Neutrophil (primary cell): ENCODE measurements at regions not wholly inside any gene's neighbourhood (a gene's known extent, or its start where the extent isn't known, plus 50 kb on each side); places are given as distances from the start of the nearest gene placed in this dataset.

Experiments
- H3K27ac ChIP-seq: fragments of 200-600 bp; sonication (generic); 2 replicates; pipeline ENCODE4 v1.5.1; 2016; ENCODE audit warnings: mild to moderate bottlenecking, moderate library complexity
- H3K27me3 ChIP-seq: fragments of 200-600 bp; sonication (generic); 2 replicates; pipeline ENCODE4 v1.6.0; 2016; ENCODE audit warnings: mild to moderate bottlenecking
- H3K36me3 ChIP-seq: fragments of 200-600 bp; sonication (generic); 2 replicates; pipeline ENCODE4 v1.5.1; 2017
- H3K4me1 ChIP-seq, 2 experiments: fragments of 200-600 bp in 1 of 2; sonication (generic) in 1 of 2; 1 replicate in 1 of 2; 2 replicates in 1 of 2; pipeline versions ENCODE4 v1.5.1 to v1.6.1; 2013 to 2016; ENCODE audit warnings: low read depth in 1 of 2, low read length in 1 of 2, mild to moderate bottlenecking in 1 of 2, moderate library complexity in 1 of 2; ENCODE audit not compliant: control insufficient read depth in 1 of 2, insufficient read depth in 1 of 2
- H3K4me3 ChIP-seq, 2 experiments: fragments of 200-600 bp in 1 of 2; sonication (generic) in 1 of 2; 1 replicate in 1 of 2; 2 replicates in 1 of 2; pipeline ENCODE4 v1.5.1; 2013 to 2016; ENCODE audit warnings: low read depth in 1 of 2, low read length in 1 of 2, mild to moderate bottlenecking in 1 of 2, moderate library complexity in 1 of 2
- H3K9me3 ChIP-seq: fragments of 200-600 bp; sonication (generic); 2 replicates; pipeline ENCODE4 v1.5.1; 2016
- TF ChIP-seq, protein P1 (sequence below): fragments of 200-600 bp; sonication (generic); IDR thresholded peaks from 2 replicates; pipeline ENCODE4 v1.5.1; 2016; ENCODE audit warnings: antibody characterized with exemption

DNA sequence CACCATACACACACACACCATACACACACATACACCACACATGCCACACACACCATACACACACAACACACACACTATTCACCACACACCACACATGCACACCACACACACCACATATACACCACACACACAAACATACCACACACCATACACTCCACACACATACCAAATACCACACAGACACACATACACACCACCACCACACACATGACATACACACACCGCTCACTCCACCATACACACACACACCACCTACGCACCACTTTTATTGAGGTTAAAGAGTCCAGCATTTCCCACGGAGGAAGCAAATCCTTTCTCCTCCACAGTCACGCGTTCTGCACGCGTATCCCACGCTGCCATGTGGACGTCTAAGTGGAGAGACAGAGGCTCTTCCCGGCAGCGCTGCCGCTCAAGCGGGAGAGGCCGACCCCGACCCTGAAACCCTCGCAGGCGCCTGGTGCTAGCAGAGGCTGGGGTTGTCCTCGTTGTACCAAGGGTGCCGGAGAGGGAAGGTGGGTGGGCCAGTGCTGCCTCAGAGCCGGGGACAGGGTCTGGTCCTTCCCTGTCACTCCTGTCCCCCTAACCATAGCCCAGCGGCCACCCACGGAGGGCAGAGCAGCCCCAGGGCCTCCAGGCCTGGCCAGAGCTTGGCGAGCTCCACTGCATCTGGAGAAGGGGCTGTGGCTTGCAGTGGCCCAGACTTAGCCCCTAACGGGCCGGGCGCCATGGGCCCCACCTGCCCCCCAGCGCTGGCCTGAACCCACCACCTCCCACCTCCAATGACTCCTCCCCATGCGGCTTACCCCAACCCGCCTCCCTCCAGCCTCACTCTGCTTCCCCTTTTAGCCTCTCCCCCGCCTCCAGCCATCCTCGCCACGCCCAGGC, 1495.0 kb downstream of the BRD1 start:
- Histone ChIP-seq H3K27me3 (no peaks in the 10 kb centered on the region), H3K27ac (no peak overlapping the region), H3K4me1 (no peaks in the 10 kb centered on the region), H3K9me3 (no peaks in the 10 kb centered on the region), H3K4me3 (no peak overlapping the region), H3K36me3 (no peaks in the 10 kb centered on the region)
- TF ChIP-seq, protein P1, sequence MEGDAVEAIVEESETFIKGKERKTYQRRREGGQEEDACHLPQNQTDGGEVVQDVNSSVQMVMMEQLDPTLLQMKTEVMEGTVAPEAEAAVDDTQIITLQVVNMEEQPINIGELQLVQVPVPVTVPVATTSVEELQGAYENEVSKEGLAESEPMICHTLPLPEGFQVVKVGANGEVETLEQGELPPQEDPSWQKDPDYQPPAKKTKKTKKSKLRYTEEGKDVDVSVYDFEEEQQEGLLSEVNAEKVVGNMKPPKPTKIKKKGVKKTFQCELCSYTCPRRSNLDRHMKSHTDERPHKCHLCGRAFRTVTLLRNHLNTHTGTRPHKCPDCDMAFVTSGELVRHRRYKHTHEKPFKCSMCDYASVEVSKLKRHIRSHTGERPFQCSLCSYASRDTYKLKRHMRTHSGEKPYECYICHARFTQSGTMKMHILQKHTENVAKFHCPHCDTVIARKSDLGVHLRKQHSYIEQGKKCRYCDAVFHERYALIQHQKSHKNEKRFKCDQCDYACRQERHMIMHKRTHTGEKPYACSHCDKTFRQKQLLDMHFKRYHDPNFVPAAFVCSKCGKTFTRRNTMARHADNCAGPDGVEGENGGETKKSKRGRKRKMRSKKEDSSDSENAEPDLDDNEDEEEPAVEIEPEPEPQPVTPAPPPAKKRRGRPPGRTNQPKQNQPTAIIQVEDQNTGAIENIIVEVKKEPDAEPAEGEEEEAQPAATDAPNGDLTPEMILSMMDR: no peak

DNA sequence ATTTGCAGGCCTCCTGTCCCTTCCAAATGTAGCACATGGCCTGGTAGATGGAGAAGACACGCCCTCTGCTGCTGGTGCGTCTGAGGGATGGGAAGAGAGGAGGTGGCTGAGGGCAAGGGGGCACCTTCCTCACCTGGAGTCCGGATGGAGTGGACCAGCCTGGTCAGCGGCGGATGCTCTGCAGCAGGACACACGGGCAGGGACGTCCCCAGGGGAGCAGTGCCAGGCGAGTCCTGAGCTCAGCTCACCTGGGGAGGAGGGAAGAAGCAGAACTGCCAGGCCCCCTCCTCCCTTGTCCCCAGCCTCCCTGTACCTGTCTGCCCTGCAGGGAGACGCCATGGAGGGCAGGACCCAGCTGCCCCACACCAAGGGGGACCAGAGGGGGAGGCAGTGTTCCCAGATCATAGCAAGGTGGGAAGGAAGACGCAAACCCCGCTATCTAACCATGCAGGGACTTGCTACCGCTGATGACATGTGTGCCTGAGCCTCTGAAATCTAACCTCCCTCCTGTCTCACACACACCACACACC, 1495.9 kb downstream of the BRD1 start:
- TF ChIP-seq, protein P1: no peak
- Histone ChIP-seq H3K36me3 (no peaks in the 10 kb centered on the region), H3K4me3 (no peak overlapping the region), H3K27ac (no peak overlapping the region), H3K9me3 (no peaks in the 10 kb centered on the region), H3K4me1 (no peaks in the 10 kb centered on the region), H3K27me3 (no peaks in the 10 kb centered on the region)

DNA sequence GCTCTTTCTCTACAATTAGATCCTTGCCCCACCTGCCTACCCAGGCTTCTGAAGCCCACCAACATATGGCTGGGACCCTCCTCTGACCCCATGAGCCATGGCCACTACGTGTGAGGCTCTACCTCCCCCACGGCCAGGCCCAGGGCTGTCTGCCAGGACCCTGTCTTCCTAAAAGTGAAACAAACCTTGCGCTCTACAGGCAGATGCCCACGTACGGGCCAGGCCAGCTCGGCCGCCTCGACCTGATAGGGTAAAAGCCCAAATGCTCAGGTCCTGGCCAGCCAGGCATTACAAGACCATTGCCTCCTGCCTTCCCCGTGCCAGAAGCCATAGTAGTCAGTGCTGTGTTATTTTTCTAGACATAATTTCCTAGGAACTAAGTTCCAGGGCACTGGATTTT, 1496.4 kb downstream of the BRD1 start:
- Histone ChIP-seq H3K9me3 (no peaks in the 10 kb centered on the region), H3K27ac (no peak overlapping the region), H3K4me3 (no peak overlapping the region), H3K27me3 (no peaks in the 10 kb centered on the region), H3K4me1 (no peaks in the 10 kb centered on the region), H3K36me3 (no peaks in the 10 kb centered on the region)
- TF ChIP-seq, protein P1: no peak

DNA sequence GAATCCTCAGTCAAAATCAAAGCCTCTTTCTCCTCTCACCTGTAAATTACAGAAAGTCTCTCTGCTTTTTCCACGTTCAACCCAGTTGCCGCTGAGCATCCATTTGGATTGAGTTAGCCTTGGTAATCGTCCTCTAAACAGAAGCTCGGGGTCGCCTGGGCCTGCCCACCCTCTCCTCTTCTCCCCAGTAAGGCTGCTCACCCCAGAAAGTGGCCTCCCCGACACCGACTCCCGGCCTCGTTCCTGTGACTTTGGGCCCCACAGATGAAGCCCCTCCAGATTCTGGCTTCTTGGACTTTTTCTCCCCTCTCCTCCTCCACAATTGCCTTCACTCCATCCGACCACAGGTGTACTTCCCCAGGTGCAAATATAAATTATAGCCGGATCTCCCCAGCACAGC, 1500.0 kb downstream of the BRD1 start:
- no peaks in the 10 kb centered on the region for H3K9me3 ChIP-seq
- no peak overlapping the region for H3K27ac ChIP-seq
- H3K36me3 ChIP-seq: no peaks in the 10 kb centered on the region
- H3K4me1 ChIP-seq: no peaks in the 10 kb centered on the region
- TF ChIP-seq, protein P1: no peak
- H3K4me3 ChIP-seq: no peak overlapping the region
- no peaks in the 10 kb centered on the region for H3K27me3 ChIP-seq

DNA sequence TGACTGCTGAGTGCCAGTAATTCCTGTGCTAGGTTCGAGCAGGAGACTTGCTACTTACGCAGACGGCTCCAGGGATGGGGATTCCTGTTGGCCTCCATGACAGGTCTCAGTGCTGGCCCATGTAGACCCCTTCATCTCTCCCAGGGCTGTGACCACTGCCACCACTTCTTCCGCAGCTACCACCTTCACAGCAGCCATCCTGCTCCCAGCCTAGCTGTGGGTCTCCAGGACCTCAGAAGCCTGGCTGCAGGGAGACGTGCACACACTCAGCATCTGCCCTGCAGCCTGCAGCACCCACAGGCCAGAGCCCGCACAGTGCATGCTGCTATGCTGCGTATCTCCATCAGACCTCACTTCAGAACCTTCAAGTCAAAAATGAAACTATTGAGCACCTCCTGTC, 1503.9 kb downstream of the BRD1 start:
- Histone ChIP-seq H3K9me3 (no peaks in the 10 kb centered on the region), H3K27ac (no peak overlapping the region), H3K4me1 (no peaks in the 10 kb centered on the region), H3K4me3 (no peak overlapping the region), H3K27me3 (no peaks in the 10 kb centered on the region), H3K36me3 (no peaks in the 10 kb centered on the region)
- TF ChIP-seq, protein P1: no peak
